Body of pancreas (tissue), 4 donors: ENCODE measurements at regions not wholly inside any gene's neighbourhood (a gene's known extent, or its start where the extent isn't known, plus 50 kb on each side); places are given as distances from the start of the nearest gene placed in this dataset.

Source experiments
- ATAC-seq: fragments of 150-250 bp; one replicate; pipeline ENCODE4 v1.9.1; 2016
- DNase-seq, 4 donors: peaks; one replicate each; pipeline ENCODE4 v3.0.0-alpha.2; 2019
- H3K27ac ChIP-seq, 4 donors: fragments of 200-600 bp; sonication (generic); 1 replicate in 3 of 4; 2 replicates in 1 of 4; pipeline versions ENCODE4 v1.5.1 to v1.6.1; 2016 to 2019; ENCODE audit warnings: mild to moderate bottlenecking in 1 of 4, mixed read lengths in 1 of 4, moderate library complexity in 1 of 4
- H3K27me3 ChIP-seq, 2 donors: fragments of 200-600 bp; sonication (generic); one replicate each; pipeline ENCODE4 v1.6.0; 2016; ENCODE audit warnings: mild to moderate bottlenecking in 1 of 2
- H3K36me3 ChIP-seq, 2 donors: fragments of 200-600 bp; sonication (generic); replicated peaks in 1 of 2; 2 replicates each; pipeline ENCODE4 v1.5.1; 2016; ENCODE audit warnings: low read depth in 2 of 2; ENCODE audit not compliant: insufficient read depth in 1 of 2
- H3K4me1 ChIP-seq: fragments of 200-600 bp; sonication (generic); one replicate; pipeline ENCODE4 v1.6.0; 2016
- H3K4me3 ChIP-seq, 2 donors: fragments of 200-600 bp; sonication (generic); 1 replicate in 1 of 2; 2 replicates in 1 of 2; pipeline ENCODE4 v1.5.1; 2016 to 2019
- H3K9me3 ChIP-seq, 3 donors: fragments of 200-600 bp; sonication (generic); 1 replicate in 2 of 3; 2 replicates in 1 of 3; pipeline ENCODE4 v1.5.1; 2016
- POLR2A ChIP-seq, 3 donors: fragments of 450-650 bp; IDR thresholded peaks; one replicate each; pipeline ENCODE4 v1.6.1; 2016; ENCODE audit warnings: antibody characterized with exemption in 3 of 3, mild to moderate bottlenecking in 2 of 3
- WGBS, 2 donors: methylation state at CpG; one replicate each; pipeline ENCODE4 v1.1.5; 2017; 5-methylcytosine and 5-hydroxymethylcytosine counted together
- intact Hi-C: fragments of 100-400 bp; cut with DNase I; formaldehyde crosslinking; loops from one replicate; pipeline ENCODE4 v1.15.1; 2023
- TF ChIP-seq, protein P1 (sequence below), 7 experiments: fragments of 450-650 bp in 4 of 7; fragments of 200-600 bp in 3 of 7; sonication (generic) in 3 of 7; IDR thresholded peaks; one replicate each; pipeline ENCODE4 v1.5.1; 2016 to 2019; ENCODE audit warnings: antibody characterized with exemption in 7 of 7

DNA sequence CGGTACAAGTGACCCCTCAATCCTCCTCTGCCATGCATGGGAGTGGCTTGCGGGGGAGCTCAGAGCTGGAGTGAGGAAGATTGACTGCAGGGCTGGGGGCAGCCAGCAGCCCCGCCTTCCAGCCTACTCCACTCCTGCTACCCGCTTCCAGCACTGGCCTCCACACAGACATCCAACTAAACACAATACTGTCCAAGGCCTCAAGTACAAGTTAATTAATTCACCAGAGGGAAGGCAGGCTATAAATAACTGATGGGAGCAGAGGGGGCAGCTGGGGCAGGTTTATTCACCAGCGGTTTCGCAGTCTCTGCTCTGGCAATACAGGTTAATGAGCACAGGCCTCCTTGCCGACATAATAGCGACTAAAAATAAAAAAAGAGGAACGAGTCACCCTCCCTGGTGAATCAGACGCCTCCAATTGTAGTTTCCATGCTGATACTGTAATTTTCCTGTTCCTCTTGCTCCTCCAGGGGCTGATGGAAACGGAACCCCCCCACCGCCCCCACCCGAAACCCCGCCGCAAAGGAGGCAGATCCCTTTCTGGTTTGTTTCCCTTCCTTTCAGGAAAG lies 166.4 kb upstream of the TLE3 start:
- intact Hi-C loops, result no loop called here
- no peaks in the 10 kb centered on the region for H3K36me3 ChIP-seq
- no peaks in the 10 kb centered on the region for H3K9me3 ChIP-seq
- peaks cover 4% of the 10 kb centered on the region for H3K4me1 ChIP-seq
- no peak for ATAC-seq
- H3K27me3 ChIP-seq, result no peaks in the 10 kb centered on the region
- TF ChIP-seq, protein P1, sequence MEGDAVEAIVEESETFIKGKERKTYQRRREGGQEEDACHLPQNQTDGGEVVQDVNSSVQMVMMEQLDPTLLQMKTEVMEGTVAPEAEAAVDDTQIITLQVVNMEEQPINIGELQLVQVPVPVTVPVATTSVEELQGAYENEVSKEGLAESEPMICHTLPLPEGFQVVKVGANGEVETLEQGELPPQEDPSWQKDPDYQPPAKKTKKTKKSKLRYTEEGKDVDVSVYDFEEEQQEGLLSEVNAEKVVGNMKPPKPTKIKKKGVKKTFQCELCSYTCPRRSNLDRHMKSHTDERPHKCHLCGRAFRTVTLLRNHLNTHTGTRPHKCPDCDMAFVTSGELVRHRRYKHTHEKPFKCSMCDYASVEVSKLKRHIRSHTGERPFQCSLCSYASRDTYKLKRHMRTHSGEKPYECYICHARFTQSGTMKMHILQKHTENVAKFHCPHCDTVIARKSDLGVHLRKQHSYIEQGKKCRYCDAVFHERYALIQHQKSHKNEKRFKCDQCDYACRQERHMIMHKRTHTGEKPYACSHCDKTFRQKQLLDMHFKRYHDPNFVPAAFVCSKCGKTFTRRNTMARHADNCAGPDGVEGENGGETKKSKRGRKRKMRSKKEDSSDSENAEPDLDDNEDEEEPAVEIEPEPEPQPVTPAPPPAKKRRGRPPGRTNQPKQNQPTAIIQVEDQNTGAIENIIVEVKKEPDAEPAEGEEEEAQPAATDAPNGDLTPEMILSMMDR (IDR thresholded peaks at IDR 0.05), result no peak
- no peak for TF ChIP-seq POLR2A (IDR thresholded peaks at IDR 0.05)
- peak overlapping the region in 1 of 4 donors; percentile 5 for H3K27ac ChIP-seq
- no peak overlapping the region for H3K4me3 ChIP-seq
- DNase-seq, result peak in 1 of 4 donors; percentile 38
- WGBS, 2 donors, result 67 to 68% methylated on average over 13 to 15 of the region's 15 CpGs

DNA sequence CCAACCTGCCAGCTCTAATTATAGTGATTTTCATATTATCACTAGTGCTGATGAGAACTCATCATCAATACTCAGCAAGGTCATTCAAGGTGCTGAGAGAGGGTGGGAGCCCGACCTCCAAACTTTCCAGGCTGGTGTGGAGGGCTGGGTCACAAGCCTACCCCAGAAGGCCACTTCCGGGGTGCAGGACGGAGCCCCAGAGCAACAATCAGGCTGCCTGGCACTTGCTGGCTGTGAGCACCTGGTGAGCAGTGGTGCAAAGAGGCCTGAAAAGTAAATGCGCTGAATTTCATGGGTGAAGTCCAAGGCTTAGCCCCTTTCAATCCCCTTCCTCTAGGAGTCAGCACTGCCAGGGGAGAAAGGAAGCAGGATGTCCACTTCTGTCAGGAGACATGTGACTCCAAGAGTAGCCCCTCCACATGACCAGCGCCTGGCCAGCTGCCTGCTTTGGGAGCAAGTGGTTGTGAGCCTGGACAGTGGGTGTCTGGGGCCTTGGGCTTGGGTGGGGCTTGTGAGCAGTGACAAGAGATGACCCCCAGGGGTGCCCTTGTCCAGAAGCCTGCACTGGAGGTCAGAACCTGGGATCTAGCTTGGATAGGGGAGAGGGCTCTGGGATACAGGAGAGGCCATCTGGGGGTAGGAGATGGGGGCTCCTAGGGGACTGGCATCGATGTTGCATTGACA lies 165.0 kb upstream of the TLE3 start:
- Histone ChIP-seq H3K9me3 (no peaks in the 10 kb centered on the region), H3K4me1 (peaks cover 13% of the 10 kb centered on the region), H3K4me3 (no peak overlapping the region), H3K36me3 (no peaks in the 10 kb centered on the region), H3K27ac (no peak overlapping the region), H3K27me3 (no peaks in the 10 kb centered on the region)
- intact Hi-C loops, result no loop called here
- DNase-seq, result peak in 1 of 4 donors; percentile 29
- 78 to 82% methylated on average over 4 to 6 of the region's 6 CpGs for WGBS, 2 donors
- ATAC-seq, result no peak
- no peak for TF ChIP-seq POLR2A (IDR thresholded peaks at IDR 0.05)
- TF ChIP-seq, protein P1 (IDR thresholded peaks at IDR 0.05), result no peak

DNA sequence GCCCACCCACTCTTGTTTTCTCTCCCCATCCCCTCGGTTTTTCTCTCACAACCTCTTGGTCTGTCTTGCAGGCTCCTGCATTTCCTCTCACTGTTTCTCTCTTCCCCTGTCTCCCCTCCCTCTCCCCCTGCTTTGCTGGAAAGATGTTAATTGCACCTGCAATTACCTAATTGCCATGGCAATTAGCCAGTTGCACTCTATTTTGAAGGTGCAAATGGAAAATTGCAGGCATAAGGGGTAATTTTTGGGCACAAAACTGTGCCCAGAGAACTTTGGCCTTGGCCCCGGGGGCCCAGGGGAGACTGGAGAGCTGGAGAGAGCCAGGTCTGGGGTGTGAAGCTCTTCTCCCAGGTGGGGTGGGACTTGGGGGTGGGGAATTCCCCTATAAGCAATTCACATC lies 164.5 kb upstream of the TLE3 start:
- TF ChIP-seq POLR2A (IDR thresholded peaks at IDR 0.05), result no peak
- TF ChIP-seq, protein P1 (IDR thresholded peaks at IDR 0.05), result no peak
- no peak overlapping the region for H3K27ac ChIP-seq
- no peaks in the 10 kb centered on the region for H3K9me3 ChIP-seq
- no peak overlapping the region for H3K4me3 ChIP-seq
- no peaks in the 10 kb centered on the region for H3K27me3 ChIP-seq
- intact Hi-C loops, result no loop called here
- peaks cover 13% of the 10 kb centered on the region for H3K4me1 ChIP-seq
- no peaks in the 10 kb centered on the region for H3K36me3 ChIP-seq
- WGBS, 2 donors, result 73 to 85% methylated on average over 2 of the region's 2 CpGs
- DNase-seq, result no peak
- no peak for ATAC-seq

DNA sequence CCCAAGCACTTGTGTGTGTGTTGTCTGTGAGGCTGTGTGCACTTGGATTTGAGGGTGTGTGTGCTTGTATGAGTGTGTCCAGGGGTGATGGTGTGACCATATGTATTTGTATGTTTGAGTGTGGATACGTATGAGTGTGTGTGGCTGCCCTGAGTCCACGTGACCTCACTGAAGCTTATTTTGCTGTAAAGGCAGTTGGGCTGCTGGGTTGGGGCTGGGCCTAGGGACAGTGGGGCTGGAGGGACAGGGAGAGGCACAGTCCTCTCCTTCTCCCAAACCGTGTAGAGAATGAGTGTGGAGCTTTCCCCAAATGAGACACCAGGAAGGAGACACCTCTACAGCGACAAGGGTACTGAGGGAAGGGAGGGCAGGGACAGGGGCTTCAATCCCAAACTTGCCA lies 163.4 kb upstream of the TLE3 start:
- ATAC-seq, result no peak
- H3K27ac ChIP-seq, result no peak overlapping the region
- H3K4me1 ChIP-seq, result peaks cover 13% of the 10 kb centered on the region
- H3K4me3 ChIP-seq, result no peak overlapping the region
- no peak for DNase-seq
- no peaks in the 10 kb centered on the region for H3K9me3 ChIP-seq
- intact Hi-C loops, result no loop called here
- 70 to 94% methylated on average over 4 of the region's 4 CpGs for WGBS, 2 donors
- H3K36me3 ChIP-seq, result no peaks in the 10 kb centered on the region
- no peaks in the 10 kb centered on the region for H3K27me3 ChIP-seq
- no peak for TF ChIP-seq POLR2A (IDR thresholded peaks at IDR 0.05)
- TF ChIP-seq, protein P1 (IDR thresholded peaks at IDR 0.05), result no peak

DNA sequence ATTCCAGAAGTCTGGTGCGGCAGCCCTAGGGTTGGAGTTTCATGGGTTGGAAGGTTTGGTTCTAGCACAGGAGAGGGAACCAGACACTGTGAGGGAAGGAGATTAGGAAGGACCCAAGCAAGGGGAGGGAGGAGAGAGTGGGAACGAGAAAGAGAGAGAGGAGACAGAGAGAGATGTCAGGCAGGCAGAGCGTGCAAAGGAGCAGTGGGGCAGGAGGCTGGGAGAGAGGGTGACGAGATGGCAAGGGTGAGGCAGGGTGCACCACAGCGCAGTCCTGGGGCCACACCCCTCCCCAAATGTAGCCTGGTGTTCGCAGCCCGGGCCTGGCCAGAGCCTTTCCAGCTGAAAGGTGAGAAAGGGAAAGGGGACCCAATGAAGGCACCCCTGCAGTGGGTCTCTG lies 162.9 kb upstream of the TLE3 start:
- intact Hi-C loops, result no loop called here
- H3K36me3 ChIP-seq, result no peaks in the 10 kb centered on the region
- H3K27ac ChIP-seq, result no peak overlapping the region
- no peak for ATAC-seq
- no peaks in the 10 kb centered on the region for H3K27me3 ChIP-seq
- WGBS, 2 donors, result 91 to 93% methylated on average over 7 of the region's 7 CpGs
- peaks cover 13% of the 10 kb centered on the region for H3K4me1 ChIP-seq
- no peak for DNase-seq
- TF ChIP-seq POLR2A (IDR thresholded peaks at IDR 0.05), result no peak
- TF ChIP-seq, protein P1 (IDR thresholded peaks at IDR 0.05), result no peak
- no peaks in the 10 kb centered on the region for H3K9me3 ChIP-seq
- no peak overlapping the region for H3K4me3 ChIP-seq
